MM.1S (cell line): ENCODE measurements at regions not wholly inside any gene's neighbourhood (a gene's known extent, or its start where the extent isn't known, plus 50 kb on each side); places are given as distances from the start of the nearest gene placed in this dataset.

ENCODE experiments used
- DNase-seq: peaks from one replicate; pipeline ENCODE4 v3.0.0-alpha.2; 2015
- H2AFZ ChIP-seq: fragments of 300-600 bp; sonication (generic); 2 replicates; pipeline ENCODE4 v1.6.0; 2016; ENCODE audit warnings: antibody characterized with exemption, low read length
- H3F3A ChIP-seq: fragments of 300-600 bp; sonication (generic); 2 replicates; pipeline ENCODE4 v1.6.1; 2016; ENCODE audit warnings: mild to moderate bottlenecking, antibody characterized with exemption, low read length, moderate library complexity, mixed read lengths; ENCODE audit not compliant: insufficient read depth
- H3K27ac ChIP-seq: fragments of 300-600 bp; sonication (generic); 2 replicates; pipeline ENCODE4 v1.5.1; 2016; ENCODE audit warnings: mild to moderate bottlenecking, low read length
- H3K27me3 ChIP-seq: fragments of 300-600 bp; sonication (generic); replicated peaks from 2 replicates; pipeline ENCODE4 v1.6.0; 2016; ENCODE audit warnings: low read length; ENCODE audit not compliant: insufficient read depth
- H3K36me3 ChIP-seq: fragments of 300-600 bp; sonication (generic); replicated peaks from 2 replicates; pipeline ENCODE4 v1.6.1; 2016; ENCODE audit warnings: mild to moderate bottlenecking, low read length, mixed read lengths; ENCODE audit not compliant: insufficient read depth
- H3K4me1 ChIP-seq: fragments of 300-600 bp; sonication (generic); 2 replicates; pipeline ENCODE4 v1.6.1; 2016; ENCODE audit warnings: low read length, mixed read lengths
- H3K4me2 ChIP-seq: fragments of 300-600 bp; sonication (generic); 2 replicates; pipeline ENCODE4 v1.6.0; 2016; ENCODE audit warnings: low read depth, low read length
- H3K4me3 ChIP-seq: fragments of 300-600 bp; sonication (generic); 2 replicates; pipeline ENCODE4 v1.5.1; 2016; ENCODE audit warnings: low read length, mixed read lengths
- H3K79me2 ChIP-seq: fragments of 300-600 bp; sonication (generic); 2 replicates; pipeline ENCODE4 v1.6.1; 2016; ENCODE audit warnings: mixed run types, low read length, mixed read lengths
- H3K9ac ChIP-seq: fragments of 300-600 bp; sonication (generic); 2 replicates; pipeline ENCODE4 v1.6.1; 2016; ENCODE audit warnings: low read length, mixed read lengths
- H3K9me2 ChIP-seq: fragments of 300-600 bp; sonication (generic); replicated peaks from 2 replicates; pipeline ENCODE4 v1.6.1; 2016; ENCODE audit warnings: mild to moderate bottlenecking, low read length, mixed read lengths; ENCODE audit not compliant: insufficient read depth
- H3K9me3 ChIP-seq: fragments of 300-600 bp; sonication (generic); replicated peaks from 2 replicates; pipeline ENCODE4 v1.6.1; 2016; ENCODE audit warnings: mild to moderate bottlenecking, low read length, mixed read lengths; ENCODE audit not compliant: insufficient read depth
- H4K20me1 ChIP-seq: fragments of 300-600 bp; sonication (generic); 2 replicates; pipeline ENCODE4 v1.6.1; 2016; ENCODE audit warnings: mild to moderate bottlenecking, low read length, moderate library complexity, mixed read lengths; ENCODE audit not compliant: insufficient read depth
- CTCF ChIP-seq: fragments of 300-600 bp; sonication (generic); IDR thresholded peaks from 2 replicates; pipeline ENCODE4 v1.5.1; 2016; ENCODE audit warnings: antibody characterized with exemption, low read length, mixed read lengths
- EZH2 ChIP-seq: fragments of 300-600 bp; sonication (generic); optimal IDR thresholded peaks from 2 replicates; pipeline ENCODE3; 2017; ENCODE audit warnings: low read depth, mild to moderate bottlenecking, antibody characterized with exemption, low read length, mixed read lengths
- EZH2phosphoT487 ChIP-seq: fragments of 300-600 bp; sonication (generic); IDR thresholded peaks from 2 replicates; pipeline ENCODE4 v1.6.1; 2018; ENCODE audit warnings: antibody characterized with exemption, low read length

DNA sequence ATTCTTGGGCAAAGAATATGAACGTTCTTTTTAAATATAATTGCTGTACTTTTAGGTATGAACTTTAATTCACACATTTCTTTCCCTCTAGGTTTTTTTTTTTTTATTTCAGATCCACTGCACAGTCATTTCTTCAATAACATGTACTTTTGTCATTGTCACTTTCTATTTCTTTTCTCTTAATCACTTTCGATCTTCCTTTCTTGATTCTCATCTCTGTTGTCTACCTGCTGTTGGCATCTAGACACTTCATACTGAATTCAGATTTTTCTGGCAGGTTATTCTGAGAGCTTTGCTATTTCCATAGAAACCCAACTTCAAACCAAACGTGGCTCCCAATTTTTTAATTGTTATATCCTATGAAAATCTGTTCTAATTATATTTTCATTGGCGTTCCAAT is 211.7 kb upstream of the KLF6 start:
- Histone ChIP-seq H3K27me3 (no peaks in the 10 kb centered on the region), H3F3A (no peaks in the 10 kb centered on the region), H3K4me3 (no peak overlapping the region), H2AFZ (no peak overlapping the region), H3K4me2 (no peak overlapping the region), H3K36me3 (no peaks in the 10 kb centered on the region), H3K9me3 (no peaks in the 10 kb centered on the region), H3K79me2 (no peaks in the 10 kb centered on the region), H3K27ac (no peak overlapping the region), H3K9me2 (no peaks in the 10 kb centered on the region), H3K4me1 (no peaks in the 10 kb centered on the region), H3K9ac (no peak overlapping the region), H4K20me1 (no peaks in the 10 kb centered on the region)
- TF ChIP-seq CTCF: no peak
- no peak for TF ChIP-seq EZH2
- TF ChIP-seq EZH2phosphoT487: no peak
- no peak for DNase-seq

DNA sequence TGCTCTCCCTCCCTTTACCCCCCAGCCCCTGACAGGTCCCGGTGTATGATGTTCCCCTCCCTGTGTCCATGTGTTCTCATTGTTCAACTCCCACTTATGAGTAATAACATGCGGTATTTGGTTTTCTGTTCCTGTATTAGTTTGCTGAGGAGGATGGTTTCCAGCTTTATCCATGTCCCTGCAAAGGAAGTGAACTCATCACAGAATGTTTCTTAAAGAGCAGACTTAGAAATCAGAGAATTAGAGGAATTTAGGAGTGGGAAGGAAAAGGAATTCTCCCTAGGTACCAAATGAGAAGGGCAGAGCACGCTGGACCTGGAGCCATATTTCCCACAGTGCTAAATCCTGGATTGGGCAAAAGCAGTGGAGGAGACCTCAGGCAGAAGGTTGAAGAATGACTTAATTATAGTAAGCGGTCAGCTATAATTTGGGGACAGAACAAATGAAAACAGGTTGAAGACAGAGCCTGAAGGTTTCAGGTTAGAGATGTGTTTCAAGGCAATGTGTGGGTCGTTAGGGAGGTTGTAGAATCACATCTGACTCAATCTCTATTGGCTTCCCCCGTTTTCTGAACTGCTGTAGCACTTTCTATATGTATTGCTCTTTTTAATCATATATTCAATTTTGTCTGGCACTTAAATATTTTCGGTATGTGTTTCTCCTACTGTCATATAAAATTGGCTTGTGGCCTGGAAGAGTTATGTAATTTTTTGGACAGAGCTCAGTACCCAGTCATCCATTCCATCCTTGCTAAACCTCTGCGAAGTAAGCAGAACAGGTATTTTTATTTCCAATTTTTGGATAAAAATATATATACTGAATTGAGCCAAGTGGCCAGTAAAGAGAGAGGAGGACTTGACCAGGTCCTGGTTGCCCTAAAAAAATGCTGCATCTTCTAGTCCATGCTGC is 210.5 kb upstream of the KLF6 start:
- no peaks in the 10 kb centered on the region for H3K27me3 ChIP-seq
- no peaks in the 10 kb centered on the region for H3F3A ChIP-seq
- H3K4me1 ChIP-seq: no peaks in the 10 kb centered on the region
- DNase-seq: no peak
- no peak overlapping the region for H3K9ac ChIP-seq
- no peaks in the 10 kb centered on the region for H4K20me1 ChIP-seq
- no peak overlapping the region for H3K4me3 ChIP-seq
- H2AFZ ChIP-seq: no peak overlapping the region
- H3K36me3 ChIP-seq: no peaks in the 10 kb centered on the region
- TF ChIP-seq CTCF: no peak
- TF ChIP-seq EZH2phosphoT487: no peak
- no peak overlapping the region for H3K4me2 ChIP-seq
- no peak overlapping the region for H3K27ac ChIP-seq
- H3K9me3 ChIP-seq: no peaks in the 10 kb centered on the region
- H3K9me2 ChIP-seq: no peaks in the 10 kb centered on the region
- no peaks in the 10 kb centered on the region for H3K79me2 ChIP-seq

DNA sequence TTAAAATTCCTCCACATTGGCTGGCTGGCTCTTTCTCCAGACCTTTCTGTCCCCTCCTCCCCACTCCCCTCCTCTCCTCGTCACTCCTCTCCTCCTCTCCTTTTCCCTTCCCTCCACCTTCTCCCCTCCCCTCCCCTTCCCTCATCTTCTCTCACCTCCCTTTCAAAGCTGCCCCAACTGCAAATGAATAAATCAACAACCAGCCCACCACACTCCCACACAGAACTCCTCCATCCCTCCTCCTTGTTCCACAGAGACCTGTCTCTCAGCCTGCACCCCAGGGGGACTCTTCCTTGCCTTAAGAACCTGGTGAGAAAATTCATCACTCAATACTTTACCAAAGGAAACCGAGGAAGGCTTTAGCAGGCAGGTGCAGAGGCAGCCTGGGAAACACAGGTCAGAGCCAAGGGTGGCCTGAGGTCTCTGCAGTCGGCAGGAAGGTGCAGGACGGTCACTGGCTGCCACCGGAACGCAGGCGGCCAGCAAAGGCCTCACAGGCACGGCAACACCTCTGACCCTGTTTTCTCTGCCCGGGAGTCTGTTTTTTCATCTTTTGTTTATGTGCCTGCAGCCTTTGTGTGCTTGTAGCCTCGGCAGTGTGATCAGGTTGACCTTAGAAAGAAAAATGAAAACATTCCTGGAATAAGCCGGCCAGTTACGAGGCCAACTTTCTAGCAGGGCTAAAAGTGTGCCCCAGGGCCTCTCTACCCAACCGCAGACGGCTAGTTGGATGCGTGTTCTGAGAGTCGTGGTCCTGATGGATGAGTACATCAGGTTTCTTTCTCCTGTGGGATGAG is 207.6 kb upstream of the KLF6 start:
- Histone ChIP-seq H3K27me3 (no peaks in the 10 kb centered on the region), H2AFZ (no peak overlapping the region), H3F3A (no peaks in the 10 kb centered on the region)

More for the DNA sequence above, 207.6 kb upstream of the KLF6 start:
- no peak for TF ChIP-seq EZH2
- no peak for TF ChIP-seq EZH2phosphoT487
- Histone ChIP-seq H3K4me2 (no peak overlapping the region), H3K9me3 (no peaks in the 10 kb centered on the region), H3K79me2 (no peaks in the 10 kb centered on the region), H3K27ac (no peak overlapping the region), H3K9me2 (no peaks in the 10 kb centered on the region), H4K20me1 (no peaks in the 10 kb centered on the region), H3K9ac (no peak overlapping the region), H3K36me3 (no peaks in the 10 kb centered on the region), H3K4me1 (no peaks in the 10 kb centered on the region), H3K4me3 (no peak overlapping the region)
- DNase-seq: no peak
